Muscle of leg (tissue), 3 donors: ENCODE measurements at regions not wholly inside any gene's neighbourhood (a gene's known extent, or its start where the extent isn't known, plus 50 kb on each side); places are given as distances from the start of the nearest gene placed in this dataset.
A peak's percentile ranks its signal among the peaks of the same experiment; 100 is the strongest.

Source experiments
- DNase-seq: peaks from one replicate; pipeline ENCODE4 v3.0.0; 2013
- H3K27ac ChIP-seq: one replicate; pipeline ENCODE4 v1.5.1; 2013; ENCODE audit warnings: mild to moderate bottlenecking, low read length, control low read depth
- H3K27me3 ChIP-seq: one replicate; pipeline ENCODE4 v1.6.1; 2013; ENCODE audit warnings: low read length; ENCODE audit not compliant: control insufficient read depth, insufficient read depth
- H3K36me3 ChIP-seq: one replicate; pipeline ENCODE4 v1.6.1; 2013; ENCODE audit warnings: low read length; ENCODE audit not compliant: control insufficient read depth, insufficient read depth
- H3K4me1 ChIP-seq: one replicate; pipeline ENCODE4 v1.6.1; 2013; ENCODE audit warnings: low read length; ENCODE audit not compliant: control insufficient read depth, insufficient read depth
- H3K4me3 ChIP-seq: one replicate; pipeline ENCODE4 v1.5.1; 2013; ENCODE audit warnings: low read length, control low read depth
- H3K9me3 ChIP-seq: replicated peaks from 2 replicates; pipeline ENCODE4 v1.6.1; 2013; ENCODE audit warnings: low read depth, low read length; ENCODE audit not compliant: control insufficient read depth
- WGBS: methylation state at CpG from one replicate; pipeline ENCODE4 v1.1.5; 2013; ENCODE audit warnings: missing lambda C conversion rate; ENCODE audit not compliant: insufficient coverage; 5-methylcytosine and 5-hydroxymethylcytosine counted together

- H3K36me3 ChIP-seq: no peaks in the 10 kb centered on the region
- H3K27me3 ChIP-seq: no peaks in the 10 kb centered on the region
- no peak overlapping the region for H3K4me3 ChIP-seq
- DNase-seq: peak; percentile 1
- no peaks in the 10 kb centered on the region for H3K4me1 ChIP-seq
- H3K27ac ChIP-seq: no peak overlapping the region
- H3K9me3 ChIP-seq: no peaks in the 10 kb centered on the region
- WGBS: 80% methylated on average over 1 of the region's 4 CpGs
Observed at GRCh38 chr16:13291591-13292333, 390.4 kb downstream of the SHISA9 start.

- WGBS: no CpG with 5 or more reads among the region's 4 CpGs
- Histone ChIP-seq H3K4me3 (no peak overlapping the region), H3K36me3 (no peaks in the 10 kb centered on the region), H3K9me3 (no peaks in the 10 kb centered on the region), H3K27me3 (no peaks in the 10 kb centered on the region), H3K27ac (no peak overlapping the region), H3K4me1 (no peaks in the 10 kb centered on the region)
- DNase-seq: no peak
Observed at GRCh38 chr16:13296206-13296605, 394.8 kb downstream of the SHISA9 start.

GRCh38 chr16:13298666-13299065 is 397.3 kb downstream of the SHISA9 start:
- Histone ChIP-seq H3K9me3 (no peaks in the 10 kb centered on the region), H3K27ac (no peak overlapping the region), H3K27me3 (no peaks in the 10 kb centered on the region), H3K4me1 (no peaks in the 10 kb centered on the region), H3K36me3 (no peaks in the 10 kb centered on the region), H3K4me3 (no peak overlapping the region)
- 40% methylated on average over 4 of the region's 5 CpGs for WGBS
- no peak for DNase-seq

GRCh38 chr16:13300066-13300840 is 398.9 kb downstream of the SHISA9 start:
- H3K27me3 ChIP-seq: no peaks in the 10 kb centered on the region
- 50% methylated on average over 1 of the region's 9 CpGs for WGBS

GRCh38 chr16:13305019-13305755 is 403.8 kb downstream of the SHISA9 start:
- Histone ChIP-seq H3K9me3 (no peaks in the 10 kb centered on the region), H3K36me3 (no peaks in the 10 kb centered on the region), H3K4me1 (no peaks in the 10 kb centered on the region), H3K27ac (no peak overlapping the region), H3K4me3 (no peak overlapping the region), H3K27me3 (no peaks in the 10 kb centered on the region)
- 60% methylated on average over 1 of the region's 8 CpGs for WGBS
- no peak for DNase-seq

More at GRCh38 chr16:13300066-13300840, 398.9 kb downstream of the SHISA9 start:
- no peak for DNase-seq
- Histone ChIP-seq H3K4me3 (no peak overlapping the region), H3K4me1 (no peaks in the 10 kb centered on the region), H3K36me3 (no peaks in the 10 kb centered on the region), H3K9me3 (no peaks in the 10 kb centered on the region), H3K27ac (no peak overlapping the region)

GRCh38 chr16:13306161-13306995 is 405.0 kb downstream of the SHISA9 start:
- no peaks in the 10 kb centered on the region for H3K36me3 ChIP-seq
- no peaks in the 10 kb centered on the region for H3K9me3 ChIP-seq
- no CpG with 5 or more reads among the region's 2 CpGs for WGBS
- H3K27ac ChIP-seq: no peak overlapping the region
- no peak for DNase-seq
- H3K4me3 ChIP-seq: no peak overlapping the region
- H3K4me1 ChIP-seq: no peaks in the 10 kb centered on the region
- H3K27me3 ChIP-seq: no peaks in the 10 kb centered on the region

GRCh38 chr16:13307255-13307654 is 405.9 kb downstream of the SHISA9 start:
- no CpG with 5 or more reads among the region's 4 CpGs for WGBS
- no peaks in the 10 kb centered on the region for H3K4me1 ChIP-seq
- DNase-seq: no peak

GRCh38 chr16:13307851-13308250 is 406.5 kb downstream of the SHISA9 start:
- DNase-seq: no peak
- Histone ChIP-seq H3K4me1 (no peaks in the 10 kb centered on the region), H3K27ac (no peak overlapping the region), H3K27me3 (no peaks in the 10 kb centered on the region), H3K4me3 (no peak overlapping the region), H3K9me3 (no peaks in the 10 kb centered on the region), H3K36me3 (no peaks in the 10 kb centered on the region)
- 70% methylated on average over 2 of the region's 5 CpGs for WGBS

More at GRCh38 chr16:13307255-13307654, 405.9 kb downstream of the SHISA9 start:
- Histone ChIP-seq H3K27me3 (no peaks in the 10 kb centered on the region), H3K36me3 (no peaks in the 10 kb centered on the region), H3K27ac (no peak overlapping the region), H3K9me3 (no peaks in the 10 kb centered on the region), H3K4me3 (no peak overlapping the region)

- Histone ChIP-seq H3K27ac (no peak overlapping the region), H3K4me3 (no peak overlapping the region), H3K36me3 (no peaks in the 10 kb centered on the region), H3K27me3 (no peaks in the 10 kb centered on the region), H3K4me1 (no peaks in the 10 kb centered on the region), H3K9me3 (no peaks in the 10 kb centered on the region)
- no CpG with 5 or more reads among the region's 1 CpG for WGBS
- no peak for DNase-seq
Observed at GRCh38 chr16:13312063-13312462, 410.7 kb downstream of the SHISA9 start.
